Inflammatory macrophage treated with lipopolysaccharide for 1 hour (primary cell): ENCODE measurements at regions not wholly inside any gene's neighbourhood (a gene's known extent, or its start where the extent isn't known, plus 50 kb on each side); places are given as distances from the start of the nearest gene placed in this dataset.

ENCODE experiments used
- DNase-seq, 2 donors: peaks; one replicate each; pipeline ENCODE4 v3.0.0-alpha.2; 2020 to 2022

GRCh38 chr14:34003082-34003668 lies 52.3 kb upstream of the EGLN3 start:
- no peak for DNase-seq
